IMR-90 (cell line): ENCODE measurements at regions not wholly inside any gene's neighbourhood (a gene's known extent, or its start where the extent isn't known, plus 50 kb on each side); places are given as distances from the start of the nearest gene placed in this dataset.

ENCODE experiments used
- ATAC-seq: fragments of 200-7000 bp; cut with Tn5 transposase; 2 replicates; pipeline ENCODE4 v1.9.1; 2020; ENCODE audit warnings: low read depth, mild to moderate bottlenecking, moderate library complexity
- BruUV-seq: library from RNA; stranded (reverse); fragments of 400-500 nt; replicated peaks from 2 replicates; lab custom pipeline; 2021; lab: Mats Ljungman, UMichigan
- CTCF ChIA-PET: fragments of 300-600 bp; formaldehyde crosslinking; extraction: SDS; loops from one replicate; lab custom pipeline; 2021; ENCODE audit warnings: antibody characterized with exemption; lab: Yijun Ruan, JAX
- POLR2A ChIA-PET: fragments of 300-600 bp; sonication (Branson Sonifier 250); formaldehyde crosslinking; loops from one replicate; lab custom pipeline; 2022; ENCODE audit warnings: antibody characterized with exemption; ENCODE audit not compliant: unreplicated experiment; lab: Charles Lee
- DNase-seq: peaks from one replicate; pipeline ENCODE4 v3.0.0; 2013
- H2AFZ ChIP-seq: replicated peaks from 2 replicates; pipeline ENCODE3; 2013; ENCODE audit warnings: low read length, mild to moderate bottlenecking; ENCODE audit not compliant: poor library complexity
- H2AK5ac ChIP-seq: 2 replicates; pipeline ENCODE4 v1.6.1; 2013; ENCODE audit warnings: low read depth, low read length, inconsistent platforms
- H2AK9ac ChIP-seq: replicated peaks from 2 replicates; pipeline ENCODE3; 2013; ENCODE audit warnings: mild to moderate bottlenecking, low read depth, low read length, moderate library complexity; ENCODE audit not compliant: poor library complexity
- H2BK120ac ChIP-seq: 2 replicates; pipeline ENCODE4 v1.6.1; 2013; ENCODE audit warnings: low read depth, low read length, inconsistent platforms
- H2BK15ac ChIP-seq: 3 replicates; pipeline ENCODE4 v1.6.1; 2013; ENCODE audit warnings: low read depth, low read length, inconsistent platforms
- H2BK20ac ChIP-seq: 2 replicates; pipeline ENCODE4 v1.6.1; 2013; ENCODE audit warnings: low read depth, mild to moderate bottlenecking, inconsistent platforms, low read length, moderate library complexity
- H2BK5ac ChIP-seq: 2 replicates; pipeline ENCODE4 v1.6.1; 2013; ENCODE audit warnings: mild to moderate bottlenecking, low read depth, low read length, inconsistent platforms; ENCODE audit not compliant: poor library complexity, severe bottlenecking
- H3K14ac ChIP-seq: replicated peaks from 2 replicates; pipeline ENCODE4 v1.6.1; 2013; ENCODE audit warnings: low read depth, low read length, inconsistent platforms
- H3K18ac ChIP-seq: 2 replicates; pipeline ENCODE4 v1.6.1; 2013; ENCODE audit warnings: low read depth, low read length, control low read depth
- H3K23ac ChIP-seq: 2 replicates; pipeline ENCODE4 v1.6.1; 2013; ENCODE audit warnings: low read depth, low read length, inconsistent platforms
- H3K27ac ChIP-seq: 2 replicates; pipeline ENCODE4 v1.5.1; 2013; ENCODE audit warnings: mild to moderate bottlenecking, control low read depth, low read length; ENCODE audit not compliant: insufficient read depth
- H3K27me3 ChIP-seq: 2 replicates; pipeline ENCODE4 v1.6.1; 2013; ENCODE audit warnings: low read length; ENCODE audit not compliant: control insufficient read depth, insufficient read depth
- H3K36me3 ChIP-seq: 2 replicates; pipeline ENCODE4 v1.6.1; 2013; ENCODE audit warnings: low read length, mixed read lengths; ENCODE audit not compliant: control insufficient read depth, insufficient read depth
- H3K4ac ChIP-seq: 2 replicates; pipeline ENCODE4 v1.6.1; 2013; ENCODE audit warnings: low read depth, low read length, inconsistent platforms
- H3K4me1 ChIP-seq: 2 replicates; pipeline ENCODE4 v1.6.1; 2013; ENCODE audit warnings: low read length, mixed read lengths; ENCODE audit not compliant: control insufficient read depth, insufficient read depth
- H3K4me2 ChIP-seq: 2 replicates; pipeline ENCODE4 v1.6.1; 2013; ENCODE audit warnings: low read depth, mild to moderate bottlenecking, control low read depth, low read length, moderate library complexity
- H3K4me3 ChIP-seq: 2 replicates; pipeline ENCODE4 v1.5.1; 2013; ENCODE audit warnings: low read depth, mild to moderate bottlenecking, control low read depth, low read length, moderate library complexity; ENCODE audit not compliant: insufficient read depth
- H3K56ac ChIP-seq: 2 replicates; pipeline ENCODE4 v1.6.1; 2013; ENCODE audit warnings: low read length, inconsistent platforms; ENCODE audit not compliant: insufficient read depth; ENCODE audit errors: extremely low read depth
- H3K79me1 ChIP-seq, 2 experiments: 2 replicates each; pipeline ENCODE4 v1.6.1; 2013; ENCODE audit warnings: low read length in 2 of 2, inconsistent platforms in 1 of 2, low read depth in 1 of 2
- H3K9ac ChIP-seq: 2 replicates; pipeline ENCODE4 v1.6.1; 2013; ENCODE audit warnings: low read depth, low read length, control low read depth
- H3K9me1 ChIP-seq: 2 replicates; pipeline ENCODE4 v1.6.1; 2013; ENCODE audit warnings: low read length, inconsistent platforms; ENCODE audit not compliant: insufficient read depth
- H3K9me3 ChIP-seq: 2 replicates; pipeline ENCODE4 v1.6.1; 2013; ENCODE audit warnings: low read length; ENCODE audit not compliant: control insufficient read depth, insufficient read depth
- H4K20me1 ChIP-seq: 2 replicates; pipeline ENCODE4 v1.6.1; 2013; ENCODE audit warnings: low read length, inconsistent platforms; ENCODE audit not compliant: insufficient read depth
- H4K5ac ChIP-seq: 2 replicates; pipeline ENCODE4 v1.6.1; 2013; ENCODE audit warnings: mild to moderate bottlenecking, low read depth, low read length, control low read depth
- H4K8ac ChIP-seq, 2 experiments: 2 replicates each; pipeline ENCODE4 v1.6.1; 2013; ENCODE audit warnings: low read depth in 2 of 2, low read length in 2 of 2, control low read depth in 1 of 2, inconsistent platforms in 1 of 2
- H4K91ac ChIP-seq: 2 replicates; pipeline ENCODE4 v1.6.1; 2013; ENCODE audit warnings: low read depth, low read length, inconsistent platforms; ENCODE audit not compliant: insufficient read depth
- BHLHE40 ChIP-seq: fragments of 150-350 bp; IDR thresholded peaks from 2 replicates; pipeline ENCODE4 v1.6.1; 2016; ENCODE audit warnings: mild to moderate bottlenecking, low read depth, low read length
- CEBPB ChIP-seq: IDR thresholded peaks from 2 replicates; pipeline ENCODE4 v1.6.1; 2012; ENCODE audit warnings: low read depth, low read length, improper control_type of control experiment
- CHD1 ChIP-seq: IDR thresholded peaks from 2 replicates; pipeline ENCODE4 v1.6.1; 2012; ENCODE audit warnings: low read depth, low read length, improper control_type of control experiment
- FOS ChIP-seq: fragments of 150-350 bp; IDR thresholded peaks from 2 replicates; pipeline ENCODE4 v1.6.1; 2016; ENCODE audit warnings: low read depth, low read length
- MAFK ChIP-seq: IDR thresholded peaks from 2 replicates; pipeline ENCODE4 v1.6.1; 2012; ENCODE audit warnings: low read depth, low read length, improper control_type of control experiment
- MAZ ChIP-seq: IDR thresholded peaks from 2 replicates; pipeline ENCODE4 v1.6.1; 2012; ENCODE audit warnings: low read depth, mild to moderate bottlenecking, low read length, improper control_type of control experiment, moderate library complexity, borderline replicate concordance
- MXI1 ChIP-seq: IDR thresholded peaks from 2 replicates; pipeline ENCODE4 v1.6.1; 2012; ENCODE audit warnings: low read depth, mild to moderate bottlenecking, low read length, moderate library complexity, borderline replicate concordance
- NFE2L2 ChIP-seq: fragments of 150-350 bp; IDR thresholded peaks from 2 replicates; pipeline ENCODE4 v1.6.1; 2016; ENCODE audit warnings: low read depth, mild to moderate bottlenecking, low read length
- POLR2A ChIP-seq: IDR thresholded peaks from 2 replicates; pipeline ENCODE4 v1.6.1; 2012; ENCODE audit warnings: mild to moderate bottlenecking, low read depth, low read length
- RAD21 ChIP-seq: IDR thresholded peaks from 2 replicates; pipeline ENCODE4 v1.6.1; 2012; ENCODE audit warnings: low read length, improper control_type of control experiment
- RCOR1 ChIP-seq: IDR thresholded peaks from 2 replicates; pipeline ENCODE4 v1.6.1; 2012; ENCODE audit warnings: mild to moderate bottlenecking, low read length, improper control_type of control experiment; ENCODE audit not compliant: insufficient replicate concordance
- RFX5 ChIP-seq: IDR thresholded peaks from 2 replicates; pipeline ENCODE4 v1.8.0; 2012; ENCODE audit warnings: low read depth, mild to moderate bottlenecking, low read length, moderate library complexity
- SMC3 ChIP-seq: fragments of 150-350 bp; IDR thresholded peaks from 2 replicates; pipeline ENCODE4 v1.6.1; 2016; ENCODE audit warnings: low read depth, mild to moderate bottlenecking, antibody characterized with exemption, low read length, moderate library complexity
- WGBS, 2 experiments: methylation state at CpG; one replicate each; pipeline versions ENCODE4 v1.1.5 to v1.1.7; 2013; ENCODE audit warnings: missing lambda C conversion rate in 2 of 2; ENCODE audit not compliant: insufficient read length in 1 of 2; ENCODE audit errors: extremely low coverage in 2 of 2; 5-methylcytosine and 5-hydroxymethylcytosine counted together
- dilution Hi-C: fragments of 300-500 bp; cut with HindIII; formaldehyde crosslinking; loops from one replicate; pipeline ENCODE4 v1.14.3; 2018; ENCODE audit warnings: low sequenced_read_pairs; ENCODE audit not compliant: unreplicated experiment
- in situ Hi-C: fragments of 300-500 bp; cut with MboI; formaldehyde crosslinking; loops from 3 replicates; pipeline ENCODE4 v1.14.3; 2019; ENCODE audit warnings: low sequenced_read_pairs, inconsistent platforms, mixed read lengths
- intact Hi-C: fragments of 100-400 bp; cut with micrococcal nuclease; formaldehyde crosslinking; loops from 2 replicates; pipeline ENCODE4 v1.10.0; 2022
- TF ChIP-seq, protein P1 (sequence below): fragments of 150-350 bp; IDR thresholded peaks from 2 replicates; pipeline ENCODE4 v1.6.1; 2017; ENCODE audit warnings: mild to moderate bottlenecking, antibody characterized with exemption, low read length, low read depth
- TF ChIP-seq, protein P2 (sequence below): fragments of 150-350 bp; IDR thresholded peaks from 2 replicates; pipeline ENCODE4 v1.6.1; 2016; ENCODE audit warnings: low read depth, mild to moderate bottlenecking, low read length, moderate library complexity, borderline replicate concordance
- TF ChIP-seq, protein P3 (sequence below): conservative IDR thresholded peaks from 2 replicates; pipeline ENCODE4 v1.5.1; 2012; ENCODE audit warnings: mild to moderate bottlenecking, low read depth, low read length, improper control_type of control experiment

DNA sequence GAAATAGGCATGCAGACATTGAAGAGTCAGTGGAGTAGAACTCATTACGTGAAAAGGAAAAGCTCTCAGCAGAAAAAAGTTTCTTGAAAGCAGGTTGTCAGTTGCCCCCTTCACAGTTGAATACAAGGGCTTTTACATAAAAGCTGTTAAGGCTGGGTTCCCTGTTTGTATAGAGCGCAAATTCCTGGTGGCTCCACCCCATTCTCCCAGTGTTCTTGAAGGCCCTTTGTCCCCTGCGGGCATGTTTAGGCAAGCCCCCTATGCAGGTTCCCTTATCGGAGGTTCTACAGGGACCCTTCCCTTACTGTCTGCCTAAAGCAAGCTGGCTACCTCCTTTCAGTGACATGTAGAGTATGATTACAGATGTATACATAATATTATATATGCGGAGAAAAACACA is 497.2 kb upstream of the SYT4 start:
- ChIA-PET POLR2A (no interaction called here), CTCF (no interaction called here)
- in situ Hi-C loops: no loop called here
- Histone ChIP-seq H4K20me1 (no peaks in the 10 kb centered on the region), H3K4ac (no peak overlapping the region), H3K9ac (no peak overlapping the region), H3K18ac (no peak overlapping the region), H3K56ac (no peak overlapping the region), H3K4me1 (no peaks in the 10 kb centered on the region), H2AK9ac (no peak overlapping the region), H2BK15ac (no peak overlapping the region), H2BK120ac (no peak overlapping the region), H3K79me1 (no peaks in the 10 kb centered on the region), H2BK20ac (no peak overlapping the region), H3K27me3 (no peaks in the 10 kb centered on the region), H3K36me3 (no peaks in the 10 kb centered on the region), H3K23ac (no peak overlapping the region), H3K9me3 (no peaks in the 10 kb centered on the region), H4K5ac (no peak overlapping the region), H3K14ac (no peak overlapping the region), H3K9me1 (no peaks in the 10 kb centered on the region), H4K91ac (no peak overlapping the region), H3K4me3 (no peak overlapping the region), H2BK5ac (no peak overlapping the region), H2AFZ (no peak overlapping the region), H3K4me2 (no peak overlapping the region), H2AK5ac (no peak overlapping the region), H3K27ac (no peak overlapping the region), H4K8ac (no peak overlapping the region)
- dilution Hi-C loops: no loop called here
- ATAC-seq: no peak
- WGBS, 2 experiments: no CpG with 5 or more reads among the region's 5 CpGs
- intact Hi-C loops: no loop called here
- BruUV-seq: no TSS peak
- TF ChIP-seq POLR2A (no peak), RAD21 (no peak), FOS (no peak), NFE2L2 (no peak), MAZ (no peak), RCOR1 (no peak), BHLHE40 (no peak), CEBPB (no peak), CHD1 (no peak), MXI1 (no peak), SMC3 (no peak), MAFK (no peak), RFX5 (no peak)
- TF ChIP-seq, protein P1, sequence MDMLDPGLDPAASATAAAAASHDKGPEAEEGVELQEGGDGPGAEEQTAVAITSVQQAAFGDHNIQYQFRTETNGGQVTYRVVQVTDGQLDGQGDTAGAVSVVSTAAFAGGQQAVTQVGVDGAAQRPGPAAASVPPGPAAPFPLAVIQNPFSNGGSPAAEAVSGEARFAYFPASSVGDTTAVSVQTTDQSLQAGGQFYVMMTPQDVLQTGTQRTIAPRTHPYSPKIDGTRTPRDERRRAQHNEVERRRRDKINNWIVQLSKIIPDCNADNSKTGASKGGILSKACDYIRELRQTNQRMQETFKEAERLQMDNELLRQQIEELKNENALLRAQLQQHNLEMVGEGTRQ: no peak
- TF ChIP-seq, protein P2, sequence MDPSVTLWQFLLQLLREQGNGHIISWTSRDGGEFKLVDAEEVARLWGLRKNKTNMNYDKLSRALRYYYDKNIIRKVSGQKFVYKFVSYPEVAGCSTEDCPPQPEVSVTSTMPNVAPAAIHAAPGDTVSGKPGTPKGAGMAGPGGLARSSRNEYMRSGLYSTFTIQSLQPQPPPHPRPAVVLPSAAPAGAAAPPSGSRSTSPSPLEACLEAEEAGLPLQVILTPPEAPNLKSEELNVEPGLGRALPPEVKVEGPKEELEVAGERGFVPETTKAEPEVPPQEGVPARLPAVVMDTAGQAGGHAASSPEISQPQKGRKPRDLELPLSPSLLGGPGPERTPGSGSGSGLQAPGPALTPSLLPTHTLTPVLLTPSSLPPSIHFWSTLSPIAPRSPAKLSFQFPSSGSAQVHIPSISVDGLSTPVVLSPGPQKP: no peak
- TF ChIP-seq, protein P3, sequence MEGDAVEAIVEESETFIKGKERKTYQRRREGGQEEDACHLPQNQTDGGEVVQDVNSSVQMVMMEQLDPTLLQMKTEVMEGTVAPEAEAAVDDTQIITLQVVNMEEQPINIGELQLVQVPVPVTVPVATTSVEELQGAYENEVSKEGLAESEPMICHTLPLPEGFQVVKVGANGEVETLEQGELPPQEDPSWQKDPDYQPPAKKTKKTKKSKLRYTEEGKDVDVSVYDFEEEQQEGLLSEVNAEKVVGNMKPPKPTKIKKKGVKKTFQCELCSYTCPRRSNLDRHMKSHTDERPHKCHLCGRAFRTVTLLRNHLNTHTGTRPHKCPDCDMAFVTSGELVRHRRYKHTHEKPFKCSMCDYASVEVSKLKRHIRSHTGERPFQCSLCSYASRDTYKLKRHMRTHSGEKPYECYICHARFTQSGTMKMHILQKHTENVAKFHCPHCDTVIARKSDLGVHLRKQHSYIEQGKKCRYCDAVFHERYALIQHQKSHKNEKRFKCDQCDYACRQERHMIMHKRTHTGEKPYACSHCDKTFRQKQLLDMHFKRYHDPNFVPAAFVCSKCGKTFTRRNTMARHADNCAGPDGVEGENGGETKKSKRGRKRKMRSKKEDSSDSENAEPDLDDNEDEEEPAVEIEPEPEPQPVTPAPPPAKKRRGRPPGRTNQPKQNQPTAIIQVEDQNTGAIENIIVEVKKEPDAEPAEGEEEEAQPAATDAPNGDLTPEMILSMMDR: no peak
- DNase-seq: no peak
